ENCODE measurements at regions not wholly inside any gene's neighbourhood (a gene's known extent, or its start where the extent isn't known, plus 50 kb on each side); places are given as distances from the start of the nearest gene placed in this dataset.

DNA sequence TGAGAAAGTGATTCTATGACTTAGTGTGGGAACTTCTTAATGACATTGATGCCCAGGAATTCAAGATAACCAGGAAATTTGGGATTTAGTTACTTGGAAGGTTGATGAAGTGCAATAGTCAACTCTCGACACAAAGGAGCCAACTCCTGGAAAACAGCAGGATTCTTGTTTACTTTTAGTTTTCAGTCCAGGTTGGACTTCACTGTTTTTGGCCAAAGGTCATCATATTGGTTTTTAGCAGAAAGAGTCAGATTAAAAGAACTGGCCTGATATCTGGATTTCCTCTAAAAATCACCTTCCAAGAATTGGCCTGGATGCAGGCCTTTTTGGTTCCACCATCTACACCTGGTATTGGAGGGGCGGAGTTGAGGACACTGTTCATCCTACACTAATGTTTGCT, 60.1 kb upstream of the SALL1 start:
- no peak for DNase-seq

DNA sequence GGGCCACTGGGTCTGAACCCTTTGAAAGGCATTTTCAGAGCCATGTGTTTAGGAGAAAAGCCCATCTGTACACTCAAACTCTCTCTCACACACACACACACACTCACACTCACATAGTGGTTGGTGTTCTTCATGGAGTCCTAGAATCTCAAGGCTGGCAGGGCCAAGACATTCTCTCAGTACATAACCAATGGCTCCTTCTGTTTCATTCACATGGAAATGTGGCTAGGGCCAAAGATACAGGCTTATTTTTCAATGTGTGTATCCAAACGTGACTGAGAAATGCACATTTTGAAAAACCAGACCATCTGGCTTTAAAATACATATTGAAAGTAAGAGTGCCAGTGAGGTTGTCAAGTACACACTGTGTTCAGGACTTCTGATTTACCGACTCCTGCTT, 59.0 kb upstream of the SALL1 start:
- no peak for DNase-seq

DNA sequence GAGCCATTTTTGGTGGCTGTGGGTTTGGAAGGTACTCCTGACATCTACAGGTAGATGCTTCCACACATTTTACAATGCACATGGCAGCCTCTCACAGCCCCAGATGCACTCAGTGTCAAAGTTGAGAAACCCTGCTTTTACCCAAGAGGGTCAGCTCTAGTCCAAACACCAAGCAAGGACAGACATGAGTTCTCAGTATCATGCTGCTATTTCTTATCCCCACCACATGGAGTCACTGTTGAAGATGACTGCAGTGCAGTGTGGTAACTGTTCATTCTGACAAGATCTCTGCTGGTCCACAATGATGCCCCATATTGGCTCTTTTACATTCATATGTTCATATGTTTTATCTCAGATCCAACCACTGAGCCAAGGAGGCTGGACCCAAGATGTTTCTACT, 50.5 kb upstream of the SALL1 start:
- DNase-seq = no peak

Data from NCI-H146 (cell line).